HG02840 (cell line): ENCODE measurements at regions not wholly inside any gene's neighbourhood (a gene's known extent, or its start where the extent isn't known, plus 50 kb on each side); places are given as distances from the start of the nearest gene placed in this dataset.

Experiments used
- ATAC-seq: cut with Tn5 transposase; IDR thresholded peaks from one replicate; pipeline ENCODE4 v1.9.1; 2021; ENCODE audit warnings: mild to moderate bottlenecking, moderate library complexity, moderate number of reproducible peaks; ENCODE audit not compliant: unreplicated experiment, low FRiP score

DNA sequence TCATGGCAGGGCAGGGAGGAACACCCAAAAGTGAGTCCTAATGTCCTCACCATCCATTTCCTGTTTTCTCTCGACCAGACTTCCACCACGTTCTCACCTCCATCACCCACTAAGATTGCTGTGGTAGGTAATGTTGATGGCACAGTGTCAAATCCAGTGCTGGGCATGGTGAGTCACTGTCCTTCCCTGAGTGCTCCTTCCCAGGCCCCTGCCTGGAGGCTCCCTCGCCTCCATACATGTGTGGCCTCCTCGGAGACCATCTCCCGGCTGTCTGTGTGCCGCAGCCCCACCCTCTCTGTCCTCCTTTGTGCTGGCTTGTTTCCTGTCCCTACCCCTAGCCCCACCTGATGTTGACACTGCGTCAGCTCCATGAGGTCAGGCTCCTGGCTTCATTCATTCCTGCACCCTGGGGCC is 177.5 kb downstream of the SYK start:
- no peak for ATAC-seq

DNA sequence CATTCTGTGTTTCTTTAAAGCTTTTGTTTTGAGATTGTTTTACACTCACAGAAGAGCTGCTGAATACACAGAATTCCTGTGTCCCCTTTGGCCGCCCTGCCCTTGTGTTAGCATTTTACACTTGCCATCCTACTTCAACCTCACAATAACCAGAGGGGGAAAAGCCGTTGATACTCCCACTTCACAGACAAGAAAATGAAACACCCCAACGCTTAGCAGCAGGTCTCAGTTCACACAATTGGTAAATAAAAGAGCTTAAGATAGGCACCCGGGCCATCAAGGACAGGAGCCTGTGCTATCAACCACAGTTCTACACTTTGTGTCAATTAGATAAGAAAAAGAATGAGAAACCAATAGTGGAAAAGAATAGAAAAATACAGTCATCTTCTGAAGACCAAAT is 178.0 kb downstream of the SYK start:
- no peak for ATAC-seq

DNA sequence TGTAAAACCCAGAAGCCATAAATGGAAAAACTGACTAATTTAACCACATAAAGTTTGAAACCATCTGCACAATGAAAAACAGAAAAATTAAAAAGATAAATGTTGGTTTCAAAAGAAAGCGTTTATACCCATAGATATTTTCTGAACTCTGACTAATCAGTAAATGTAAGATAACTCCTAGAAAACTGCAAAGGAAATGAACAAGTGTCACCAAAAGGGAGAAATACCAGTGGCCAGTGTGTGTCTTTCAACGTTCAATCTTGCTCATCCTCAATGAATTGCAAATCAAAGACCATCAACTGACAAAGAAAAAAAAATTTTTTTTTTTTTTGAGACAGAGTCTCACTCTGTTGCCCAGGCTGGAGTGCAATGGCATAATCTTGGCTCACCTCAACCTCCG is 180.1 kb downstream of the SYK start:
- no peak for ATAC-seq

DNA sequence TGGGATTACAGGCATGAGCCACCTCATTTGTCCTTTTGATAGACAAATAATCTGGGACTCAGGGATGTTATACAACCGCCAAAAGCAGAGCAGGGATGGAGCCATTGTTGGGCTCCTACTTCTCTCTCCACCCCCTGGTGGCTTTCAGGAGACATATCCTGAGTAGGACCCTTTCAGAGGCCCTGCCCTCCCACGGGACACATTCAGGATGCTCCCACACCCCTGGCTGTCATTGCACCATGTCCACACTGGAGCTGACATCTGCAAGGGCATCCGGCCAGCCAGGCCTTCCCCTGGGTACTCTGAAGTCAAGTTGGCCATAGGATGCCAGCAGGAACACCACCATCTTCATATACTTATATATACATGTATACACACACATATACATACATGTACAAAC is 181.8 kb downstream of the SYK start:
- no peak for ATAC-seq

DNA sequence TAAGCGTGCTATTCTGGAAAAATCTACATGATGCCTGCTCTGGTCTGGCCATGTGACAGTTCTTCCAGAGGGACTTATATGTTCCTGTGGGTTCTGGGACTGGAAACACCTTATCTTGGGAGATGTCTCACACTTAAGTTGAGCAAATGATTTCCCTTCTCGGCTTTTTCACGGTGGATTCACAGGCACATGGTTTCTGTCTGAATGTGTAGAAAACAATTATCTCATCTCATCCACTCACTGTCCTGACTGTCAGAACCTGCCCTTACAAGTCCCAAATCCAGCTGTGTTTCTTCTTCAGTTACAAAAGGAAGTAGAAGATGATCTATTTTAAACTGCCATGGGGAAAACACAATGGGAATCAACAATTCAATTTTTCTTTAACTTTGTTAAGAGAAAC is 184.0 kb downstream of the SYK start:
- no peak for ATAC-seq

DNA sequence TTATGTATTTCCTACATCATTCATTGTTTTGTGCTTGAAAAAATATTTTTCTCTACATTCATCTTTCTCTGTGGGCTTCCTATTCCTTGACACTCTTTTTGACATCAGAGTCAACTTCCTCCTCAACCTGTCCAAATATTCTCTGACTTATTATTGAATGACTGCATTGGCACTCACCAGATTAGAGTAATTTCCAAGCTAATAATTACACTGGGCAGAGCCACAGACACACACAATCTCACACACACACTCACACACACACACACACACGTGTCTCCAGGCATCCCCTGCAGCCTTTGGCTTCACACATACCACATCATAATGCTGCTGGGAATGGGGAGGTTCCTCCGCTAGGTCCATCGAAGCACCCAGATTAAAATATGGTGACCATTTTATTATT is 184.5 kb downstream of the SYK start:
- no peak for ATAC-seq

DNA sequence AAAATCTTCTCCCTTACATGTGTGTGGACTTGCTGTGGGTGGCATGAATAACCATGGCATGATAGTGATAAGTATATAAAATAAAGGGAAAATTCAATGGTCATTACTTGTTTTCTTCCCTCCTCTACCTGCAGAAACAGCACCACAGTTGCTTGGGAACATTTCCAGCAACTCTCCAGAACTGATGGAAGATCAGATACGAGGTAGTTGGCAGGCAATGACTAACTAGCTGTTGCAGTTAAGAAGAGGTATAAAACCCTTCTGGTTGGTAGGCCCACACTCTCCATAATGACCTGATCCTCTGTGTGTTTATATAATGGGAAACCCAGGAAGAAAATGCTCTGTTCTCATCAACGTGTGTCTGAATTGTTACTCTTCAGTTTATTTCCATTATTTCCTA is 185.9 kb downstream of the SYK start:
- ATAC-seq, result no peak

DNA sequence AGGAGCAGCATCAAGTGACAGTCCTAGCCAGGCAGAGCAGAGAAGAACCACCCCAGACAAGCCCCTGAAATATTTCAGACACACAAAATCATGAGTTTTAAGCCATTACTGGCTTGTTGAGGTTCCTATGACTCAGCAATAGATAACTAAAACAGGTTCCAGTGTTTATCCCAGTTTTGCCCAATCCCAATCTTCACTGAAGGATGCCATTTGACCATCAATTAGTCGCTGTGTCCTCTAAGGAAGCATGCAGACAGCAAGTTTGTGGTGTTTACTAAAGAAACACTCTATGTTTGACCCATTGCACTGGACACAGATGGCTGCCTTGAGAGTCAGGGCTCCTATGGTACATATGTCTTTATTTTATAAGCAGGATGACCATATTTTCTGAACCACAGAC is 186.7 kb downstream of the SYK start:
- no peak for ATAC-seq

DNA sequence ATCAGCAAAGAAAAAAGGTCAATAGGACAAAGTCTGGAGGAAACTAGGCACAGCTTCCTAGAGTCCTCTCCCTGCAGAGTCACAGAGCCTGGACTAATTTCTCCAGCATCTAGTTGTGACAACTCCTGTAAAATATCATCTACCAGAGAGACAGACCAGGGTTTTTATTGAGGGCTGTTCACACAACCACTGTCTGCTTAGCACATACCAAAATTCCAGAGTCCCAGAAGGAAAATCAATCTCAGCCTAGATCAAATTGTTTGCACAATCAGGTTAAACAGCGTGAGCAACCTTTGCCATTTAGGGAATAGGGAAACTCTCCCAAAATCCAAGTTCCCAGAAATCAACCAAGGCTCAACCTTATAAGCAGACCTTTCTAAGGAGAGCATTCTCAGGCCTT is 190.3 kb downstream of the SYK start:
- no peak for ATAC-seq

DNA sequence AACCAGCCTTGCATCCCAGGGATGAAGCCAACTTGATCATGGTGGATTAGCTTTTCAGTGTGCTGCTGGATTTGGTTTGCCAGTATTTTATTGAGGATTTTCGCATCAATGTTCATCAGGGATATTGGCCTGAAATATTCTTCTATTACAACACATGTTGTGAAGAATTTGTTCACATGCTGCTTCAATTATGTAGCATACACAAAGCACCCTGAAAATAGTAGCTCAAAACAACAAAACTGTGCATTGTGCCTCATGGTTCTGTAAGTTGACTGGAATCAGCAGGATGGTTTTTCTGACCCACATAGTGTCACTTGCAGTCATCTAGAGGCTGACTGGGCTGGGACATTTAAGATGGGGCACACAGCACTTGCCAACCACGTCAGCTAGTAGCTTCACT is 193.9 kb downstream of the SYK start:
- no peak for ATAC-seq

DNA sequence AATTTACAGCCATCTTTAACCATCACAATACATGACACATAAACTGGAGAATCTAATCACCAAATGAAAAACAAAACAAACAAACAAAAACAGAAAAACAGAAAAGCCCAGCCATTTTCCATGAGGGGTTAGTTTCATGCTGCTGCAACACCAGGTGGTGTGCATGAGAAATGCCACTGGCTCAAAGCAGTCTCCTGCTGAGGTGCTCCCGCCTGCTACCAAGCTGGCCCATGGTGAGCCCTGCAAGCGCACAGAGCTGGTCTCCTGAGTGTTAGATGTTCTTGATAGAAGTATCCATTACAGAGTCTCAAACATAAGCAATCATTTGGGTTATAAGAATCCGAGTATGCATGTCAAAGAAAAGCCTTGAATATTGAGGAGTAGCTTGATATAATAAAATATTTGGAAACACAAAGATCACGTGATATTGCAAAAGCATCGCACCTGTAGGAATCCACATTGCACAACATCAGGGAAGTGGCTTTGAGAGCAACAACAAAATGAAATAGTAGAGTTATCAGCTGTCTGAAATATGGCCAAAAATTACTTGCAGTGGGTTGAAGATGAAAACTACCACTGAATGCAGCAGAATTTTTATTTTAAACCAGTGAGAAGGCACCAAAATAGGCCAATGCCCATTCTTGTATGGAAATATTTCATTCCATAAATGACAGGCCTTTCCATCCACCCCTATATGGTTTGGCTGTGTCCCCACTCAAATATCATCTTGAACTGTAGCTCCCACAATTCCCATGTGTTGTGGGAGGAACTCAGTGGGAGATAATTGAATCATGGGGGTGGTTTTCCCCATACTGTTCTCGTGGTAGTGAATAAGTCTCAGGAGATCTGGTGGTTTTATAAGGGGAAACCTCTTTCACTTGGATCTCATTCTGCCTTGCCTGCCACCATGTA is 194.8 kb downstream of the SYK start:
- ATAC-seq, result no peak

DNA sequence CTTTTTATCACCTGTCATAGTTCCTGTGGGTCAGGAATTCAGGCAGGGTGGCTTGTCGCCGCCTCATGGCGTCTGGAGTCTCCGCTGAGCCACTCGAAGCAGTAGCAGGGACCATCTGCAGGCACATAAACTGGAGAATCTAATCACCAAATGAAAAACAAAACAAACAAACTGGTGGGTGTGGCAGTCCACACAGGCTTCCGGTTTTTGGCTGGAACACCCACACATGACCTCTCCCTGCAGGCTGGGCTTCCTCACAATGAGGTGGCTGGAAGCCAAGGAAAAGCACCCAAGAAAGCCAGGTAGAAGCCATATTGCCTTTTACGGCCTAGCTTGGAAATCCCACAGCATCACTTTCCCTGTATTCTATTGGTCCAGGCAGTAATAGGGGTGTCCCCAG is 197.0 kb downstream of the SYK start:
- no peak for ATAC-seq

DNA sequence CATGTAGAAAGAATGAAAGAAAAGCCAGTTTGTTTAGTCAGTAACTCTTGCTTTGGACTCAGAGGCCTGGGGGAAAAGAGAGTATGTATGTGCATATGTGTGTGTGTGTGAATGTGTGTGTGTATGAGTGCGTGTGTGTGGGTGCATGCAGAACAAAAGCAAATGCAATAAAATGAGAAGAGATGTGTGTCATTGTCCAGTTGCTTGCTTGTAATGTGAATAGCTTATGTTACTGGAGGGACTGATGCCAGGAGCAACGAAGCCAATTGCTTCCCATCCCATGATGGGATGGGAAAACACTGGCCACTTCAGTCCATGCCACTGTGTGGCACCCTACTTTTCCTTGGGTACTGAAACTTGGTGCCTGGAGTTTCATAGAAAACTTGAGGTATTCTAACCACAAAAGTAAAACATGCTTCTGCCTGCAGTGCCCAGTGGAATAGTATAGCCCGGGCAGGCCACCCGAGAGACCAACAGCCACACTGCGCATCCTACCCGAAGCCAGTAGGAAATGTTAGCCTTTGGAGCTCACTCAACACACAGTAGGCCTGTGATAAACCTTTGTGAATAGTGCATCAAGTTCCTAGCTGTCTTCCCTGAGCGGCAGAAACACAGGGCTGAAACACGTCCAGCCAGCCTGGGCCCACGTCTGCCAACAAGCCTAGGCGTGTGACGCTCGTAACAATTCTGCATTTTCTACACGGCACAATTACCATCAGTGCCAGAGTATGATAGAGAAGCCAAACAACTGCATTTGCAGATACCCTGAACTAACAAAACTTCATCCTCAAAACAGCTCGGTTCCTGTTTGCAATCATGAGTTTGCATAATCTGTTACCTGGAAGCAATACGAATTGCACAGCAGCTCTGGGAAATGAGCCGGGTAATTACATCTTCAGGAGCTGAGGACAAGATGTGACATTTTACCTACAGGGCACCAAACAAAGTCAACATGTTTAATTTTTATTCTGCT is 198.1 kb downstream of the SYK start:
- ATAC-seq, result no peak

DNA sequence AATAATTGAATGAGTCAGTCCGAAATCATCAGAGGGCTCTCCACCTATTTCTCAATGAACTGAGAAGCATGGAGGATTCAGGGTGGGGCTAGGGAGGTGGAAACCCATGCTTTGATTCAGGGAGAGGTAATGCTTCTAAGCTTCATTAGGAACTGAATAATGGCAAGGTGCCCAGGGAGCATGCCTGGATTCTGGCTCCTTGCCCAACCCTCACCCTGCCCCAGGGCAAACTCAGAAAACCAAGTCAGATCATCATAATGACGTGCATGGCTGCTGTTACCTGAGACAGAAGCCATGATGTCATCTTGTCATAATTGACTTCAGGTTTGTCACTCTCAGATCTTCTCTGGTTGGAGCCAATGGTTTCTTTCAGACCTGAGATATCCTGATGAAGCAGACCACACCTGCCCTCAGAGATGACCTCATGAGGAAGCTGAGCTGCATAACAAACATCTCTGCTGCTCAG is 199.6 kb downstream of the SYK start:
- no peak for ATAC-seq

DNA sequence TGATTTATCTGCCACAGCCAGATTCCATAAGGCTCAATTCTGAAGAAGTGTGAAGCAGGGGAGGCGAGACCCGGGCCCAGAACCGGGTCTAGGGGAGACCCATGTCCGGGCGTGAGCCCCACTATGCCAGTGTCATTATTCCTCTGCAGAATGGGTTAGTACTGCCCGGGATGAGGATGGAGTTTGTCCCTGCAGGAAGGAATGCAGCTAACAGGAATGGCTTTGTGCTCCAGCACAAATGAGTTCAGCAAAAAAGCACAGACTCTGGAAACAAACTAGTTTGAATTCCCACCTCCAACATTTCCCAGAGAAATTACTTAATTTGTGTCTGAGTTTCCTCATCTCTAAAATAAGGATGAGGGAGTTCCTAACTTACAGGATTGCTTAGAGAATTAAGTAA is 202.9 kb downstream of the SYK start:
- ATAC-seq, result no peak

DNA sequence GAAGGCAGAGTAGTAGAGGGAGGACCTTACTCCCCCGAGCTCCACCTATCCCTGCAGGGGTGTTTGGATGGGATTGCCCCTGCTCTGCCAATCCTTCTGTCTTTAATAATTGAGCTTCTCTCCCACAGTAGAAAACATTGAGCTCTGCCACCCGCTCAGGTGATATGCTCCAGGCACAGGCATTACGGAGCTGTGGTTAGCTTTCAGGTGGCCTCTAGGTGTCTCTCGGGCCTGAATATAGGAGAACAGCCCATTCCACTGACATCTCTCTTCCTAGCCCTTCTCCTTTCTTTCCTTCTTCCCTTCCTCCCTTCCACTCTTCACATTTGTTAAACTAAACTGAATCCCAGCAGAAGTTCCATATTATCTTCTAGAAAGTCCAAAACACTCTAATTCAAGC is 203.4 kb downstream of the SYK start:
- ATAC-seq, result no peak

DNA sequence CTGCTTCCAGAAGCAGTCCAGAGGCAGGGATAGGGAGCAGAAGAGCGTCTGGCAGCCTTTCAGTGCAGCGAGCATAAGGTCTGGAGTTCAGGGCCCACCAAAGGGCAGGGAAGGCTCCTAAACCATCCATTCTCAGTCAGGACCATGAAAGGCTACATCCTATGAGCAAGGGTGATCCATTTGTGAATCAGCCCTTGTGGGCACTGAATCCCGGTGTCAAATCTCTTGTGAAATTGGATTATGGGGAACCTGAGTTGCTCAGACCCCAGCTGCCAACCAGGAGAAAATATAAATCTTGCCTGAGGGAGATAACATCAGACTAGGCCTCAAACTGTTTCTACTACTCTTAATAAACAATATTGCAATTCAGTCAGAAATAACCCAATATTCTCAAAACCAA is 204.4 kb downstream of the SYK start:
- no peak for ATAC-seq

DNA sequence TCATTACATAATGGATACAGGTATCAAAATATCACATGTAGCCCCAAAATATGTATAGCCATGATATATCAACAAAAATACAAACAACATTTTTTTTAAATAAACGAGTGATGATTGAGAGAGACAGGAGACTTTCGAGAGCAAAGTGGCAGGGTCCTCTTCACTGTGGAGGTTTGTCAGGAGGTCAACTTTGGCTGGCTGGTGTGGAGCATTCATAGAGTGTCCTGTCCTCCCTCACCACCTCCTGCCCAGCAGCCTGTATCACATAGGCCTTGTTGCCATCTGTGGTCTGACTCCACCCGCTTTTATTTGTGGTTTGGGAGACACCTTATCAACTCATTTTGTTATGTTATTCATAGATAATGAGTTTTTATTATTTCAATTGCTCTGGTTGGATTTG is 206.9 kb downstream of the SYK start:
- no peak for ATAC-seq

DNA sequence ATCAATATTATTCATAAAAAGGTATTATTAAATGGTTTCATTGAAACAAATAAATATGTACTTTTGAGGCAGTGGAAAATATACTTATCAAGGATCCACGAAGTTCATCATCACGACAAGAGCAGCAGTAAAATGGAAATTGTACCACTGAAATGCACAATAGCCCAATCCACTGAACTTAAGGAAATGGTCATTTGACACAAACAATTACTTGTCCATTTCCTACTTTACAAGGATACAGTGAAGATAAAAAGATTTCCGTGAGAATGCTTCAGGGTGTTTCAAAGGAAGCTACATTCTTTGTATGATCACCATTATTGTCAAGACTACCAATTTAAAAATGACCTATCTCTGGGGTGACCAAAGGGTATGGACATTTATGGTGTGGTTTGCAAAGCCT is 210.3 kb downstream of the SYK start:
- ATAC-seq, result no peak

DNA sequence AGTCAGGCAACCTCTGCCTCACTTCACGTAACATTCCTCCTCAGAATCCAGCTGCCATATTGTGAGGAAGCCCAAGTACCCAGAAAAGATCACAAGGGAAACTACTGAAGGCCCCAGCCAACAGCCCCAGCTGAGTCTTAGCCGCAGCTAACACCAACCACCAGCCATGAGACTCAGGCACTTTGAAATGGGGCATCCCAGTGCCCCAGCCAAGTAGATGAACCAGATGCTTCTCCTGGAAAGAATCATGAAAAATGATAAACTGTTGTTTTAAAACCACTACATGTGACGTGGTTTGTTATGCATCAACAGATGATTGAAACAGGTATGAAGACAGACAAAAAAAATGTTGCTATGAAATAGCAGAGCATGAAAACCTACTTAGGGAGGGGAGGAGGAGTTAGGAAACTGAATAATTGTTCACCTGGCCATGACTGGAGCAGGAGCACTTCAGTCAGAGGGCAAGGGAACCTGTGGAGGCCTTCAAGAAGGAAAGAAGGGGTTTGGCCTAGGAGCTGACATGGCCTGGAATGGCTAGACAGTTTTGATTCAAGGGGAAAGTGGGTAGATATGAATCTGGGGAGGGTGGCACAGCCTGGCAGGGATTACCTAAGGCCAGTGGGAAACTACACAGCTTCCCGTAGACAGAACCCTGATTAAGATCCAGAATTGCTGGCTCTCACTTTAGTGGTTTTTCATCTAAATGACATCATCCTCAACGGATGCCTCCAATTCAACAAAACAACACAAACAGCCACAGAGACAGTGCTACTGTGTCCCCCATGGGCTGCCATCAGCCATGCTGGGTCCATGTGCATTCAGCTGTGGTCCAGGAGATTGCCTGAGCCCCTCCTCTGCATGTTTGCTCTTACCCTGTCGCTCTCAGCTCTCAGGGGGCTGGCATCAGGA is 211.6 kb downstream of the SYK start:
- no peak for ATAC-seq
